GM20000 (cell line): ENCODE measurements at regions not wholly inside any gene's neighbourhood (a gene's known extent, or its start where the extent isn't known, plus 50 kb on each side); places are given as distances from the start of the nearest gene placed in this dataset.

ENCODE experiments used
- DNase-seq: peaks from one replicate; pipeline ENCODE4 v3.0.0; 2012; ENCODE audit warnings: low spot score
- CTCF ChIP-seq: IDR thresholded peaks from 2 replicates; pipeline ENCODE4 v1.5.1; 2012; ENCODE audit warnings: mild to moderate bottlenecking, control low read depth; ENCODE audit errors: extremely low read depth, missing control alignments

GRCh38 chr18:24827501-24827900 is 367.1 kb downstream of the HRH4 start:
- TF ChIP-seq CTCF = no peak

GRCh38 chr18:24831081-24831480 is 370.6 kb downstream of the HRH4 start:
- DNase-seq = no peak
- no peak for TF ChIP-seq CTCF

More at GRCh38 chr18:24827501-24827900, 367.1 kb downstream of the HRH4 start:
- no peak for DNase-seq

GRCh38 chr18:24831871-24832665 is 371.6 kb downstream of the HRH4 start:
- no peak for TF ChIP-seq CTCF

GRCh38 chr18:24835751-24836150 is 375.3 kb downstream of the HRH4 start:
- no peak for TF ChIP-seq CTCF
- no peak for DNase-seq

More at GRCh38 chr18:24831871-24832665, 371.6 kb downstream of the HRH4 start:
- no peak for DNase-seq

- no peak for TF ChIP-seq CTCF
- no peak for DNase-seq
Observed at GRCh38 chr18:24837066-24837465, 376.6 kb downstream of the HRH4 start.

GRCh38 chr18:24840051-24840450 is 379.6 kb downstream of the HRH4 start:
- no peak for TF ChIP-seq CTCF
- no peak for DNase-seq

- no peak for DNase-seq
Observed at GRCh38 chr18:24840640-24841039, 380.2 kb downstream of the HRH4 start.

More at GRCh38 chr18:24840640-24841039, 380.2 kb downstream of the HRH4 start:
- no peak for TF ChIP-seq CTCF
